Non-pigmented ciliary epithelial cell (primary cell): ENCODE measurements at regions not wholly inside any gene's neighbourhood (a gene's known extent, or its start where the extent isn't known, plus 50 kb on each side); places are given as distances from the start of the nearest gene placed in this dataset.
"Not testable (repeated sequence)": the region's sequence is repeated elsewhere in the genome, so short reads cannot be mapped to it uniquely, and the experiment has no call there.

Source experiments
- DNase-seq: peaks from one replicate; pipeline ENCODE4 v3.0.0-alpha.2; 2010; ENCODE audit warnings: low read depth

DNA sequence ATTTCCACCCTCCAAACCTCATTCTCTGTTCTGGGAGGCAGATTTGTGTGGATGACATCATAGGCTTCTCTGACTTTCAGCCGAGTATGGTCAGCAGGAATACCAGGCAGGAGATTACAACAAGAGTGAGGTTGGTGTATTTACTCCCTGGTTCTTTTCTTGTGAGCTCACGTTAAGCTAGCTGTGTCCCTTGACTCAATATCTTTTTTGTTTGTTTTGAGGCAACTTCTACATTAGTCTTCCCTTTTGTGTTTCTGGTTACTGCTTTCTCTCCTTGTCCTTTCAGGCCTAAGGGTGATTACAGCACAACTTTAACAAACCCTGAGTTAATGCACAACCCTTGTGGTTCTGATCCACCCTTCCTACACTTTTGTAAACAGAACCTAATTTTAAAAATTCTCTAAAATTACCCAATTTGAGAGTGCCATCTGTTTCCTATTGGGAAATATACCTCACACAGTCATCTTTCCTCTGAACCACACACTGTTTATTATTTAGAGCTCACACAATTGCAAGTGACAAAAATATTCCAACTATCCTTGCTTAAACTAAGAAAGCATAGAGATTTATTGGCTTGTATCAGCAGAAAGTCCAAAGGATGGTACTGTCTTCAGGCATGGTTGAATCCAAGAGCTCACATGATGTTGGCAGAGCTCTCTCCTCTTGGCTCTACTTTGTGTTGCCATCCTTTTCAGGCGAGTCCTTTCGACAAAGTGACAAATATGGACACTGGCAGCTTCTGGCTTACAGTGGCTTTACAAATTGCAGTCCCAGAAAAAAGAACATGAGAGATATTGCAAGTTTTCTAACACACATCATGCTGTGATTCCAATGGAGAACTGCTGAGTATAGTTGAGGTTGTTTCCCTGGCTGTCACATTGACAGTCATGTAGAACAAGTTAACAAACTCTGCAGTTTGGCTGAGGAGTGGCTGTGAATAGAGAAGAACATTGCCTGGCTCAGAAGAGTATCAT lies 150.5 kb upstream of the DDIT4L start:
- peak; percentile 24 for DNase-seq

GRCh38 chr4:100339870-100340269 lies 149.6 kb upstream of the DDIT4L start:
- DNase-seq = no peak

DNA sequence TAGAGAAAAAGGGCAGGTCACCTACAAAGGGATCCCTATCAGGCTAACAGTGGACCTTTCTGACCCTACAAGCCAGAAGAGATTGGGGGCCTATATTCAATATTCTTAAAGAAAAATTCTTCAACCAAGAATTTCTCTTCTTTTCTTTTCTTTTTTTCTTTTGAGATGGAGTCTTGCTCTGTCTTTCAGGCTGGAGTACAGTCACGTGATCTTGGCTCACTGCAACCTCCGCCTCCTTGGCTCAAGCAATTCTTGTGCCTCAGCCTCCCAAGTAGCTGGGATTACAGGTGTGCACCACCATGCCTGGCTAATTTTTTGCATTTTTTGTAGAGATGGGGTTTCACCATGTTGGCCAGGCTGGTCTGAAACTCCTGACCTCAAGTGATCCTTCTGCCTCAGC lies 143.2 kb upstream of the DDIT4L start:
- DNase-seq = not testable (repeated sequence)

- DNase-seq = no peak
These were observed 127.0 kb upstream of the DDIT4L start for GRCh38 chr4:100317032-100317864.

GRCh38 chr4:100314057-100314456 lies 123.8 kb upstream of the DDIT4L start:
- no peak for DNase-seq

GRCh38 chr4:100312615-100313350 lies 122.5 kb upstream of the DDIT4L start:
- DNase-seq = no peak

- no peak for DNase-seq
These were observed 120.9 kb upstream of the DDIT4L start for GRCh38 chr4:100311181-100311580.

GRCh38 chr4:100306018-100306417 lies 115.8 kb upstream of the DDIT4L start:
- DNase-seq = no peak

DNA sequence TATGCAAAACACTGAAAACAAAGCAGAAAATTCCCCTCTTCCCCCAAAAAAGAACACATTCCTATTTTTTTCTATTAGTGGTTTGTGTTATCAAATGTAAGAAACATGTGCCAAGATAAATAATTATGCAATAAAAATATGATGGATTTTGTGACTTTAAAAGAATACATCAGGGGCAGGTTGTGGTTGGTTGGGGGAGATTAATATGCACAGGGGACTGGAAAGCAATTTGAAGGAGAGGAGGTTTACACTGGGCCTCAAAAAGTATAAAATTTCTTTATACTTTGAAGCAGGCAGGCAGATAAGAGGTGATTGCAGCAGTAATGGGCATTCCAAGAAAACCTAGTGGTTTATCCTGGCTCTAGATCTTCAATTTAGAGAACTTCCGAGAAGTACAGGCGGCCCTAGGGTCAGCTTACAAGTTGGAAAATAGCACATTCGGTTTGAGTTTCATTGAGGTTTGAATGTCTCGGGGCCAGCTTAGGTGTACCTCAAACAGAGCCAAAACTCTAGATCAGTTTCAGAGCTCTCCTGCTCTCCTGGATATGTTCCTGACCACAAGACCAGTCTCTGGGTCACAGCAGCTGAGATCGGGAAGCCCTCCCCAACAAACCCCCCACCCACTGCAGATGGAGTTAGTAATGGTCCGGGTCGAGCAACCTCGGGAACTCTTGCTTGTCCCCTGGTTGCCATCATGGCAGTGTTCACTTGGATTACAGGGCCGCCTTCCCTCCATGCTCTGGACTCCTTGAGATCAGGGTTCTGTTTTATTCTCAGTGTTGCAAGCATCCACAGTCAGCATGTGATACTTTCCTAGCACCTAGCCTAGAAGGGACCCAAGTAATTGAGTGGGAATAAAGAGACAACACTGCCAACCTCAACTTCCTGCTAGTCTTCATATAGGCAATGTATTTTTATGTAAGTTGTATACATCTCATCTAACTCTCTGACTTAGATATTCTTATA lies 112.1 kb upstream of the DDIT4L start:
- no peak for DNase-seq

DNA sequence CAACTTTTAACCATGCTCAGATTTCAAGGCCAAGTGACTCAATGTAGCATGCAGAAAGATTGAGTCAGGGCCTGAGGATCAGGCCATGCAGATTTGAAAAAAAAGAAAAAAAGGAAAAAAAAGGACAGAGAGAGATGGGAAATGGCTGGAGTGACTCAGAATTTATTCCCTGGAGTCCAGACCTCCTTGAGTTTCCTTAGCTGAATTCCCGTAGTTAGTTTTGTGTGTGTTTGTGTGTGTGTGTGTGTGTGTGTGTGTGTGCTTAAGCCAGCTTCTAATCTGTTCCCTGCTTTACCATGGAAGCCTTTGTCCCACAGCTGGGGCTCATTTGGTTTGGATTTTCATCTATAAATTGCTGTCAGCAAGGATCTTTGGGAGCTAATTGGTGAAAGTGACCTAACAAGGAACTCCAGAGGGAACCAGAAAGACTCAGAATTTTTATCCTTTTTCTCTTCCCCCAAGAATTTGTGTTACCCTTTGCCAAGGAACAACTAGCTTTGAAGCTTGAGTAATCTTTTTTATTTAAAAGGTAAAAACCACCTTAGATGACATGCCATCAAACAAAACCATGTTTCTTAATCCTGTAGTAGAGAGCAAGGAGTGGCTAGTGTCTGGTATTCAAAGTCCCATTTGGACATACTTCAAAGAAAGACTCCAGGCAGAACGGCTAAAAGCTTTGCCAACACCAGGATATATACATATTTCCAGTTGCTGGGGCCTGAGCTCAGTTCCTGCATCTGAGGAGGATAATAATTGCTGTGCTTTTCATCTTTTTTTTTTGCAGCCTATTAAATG lies 109.0 kb upstream of the DDIT4L start:
- peak; percentile 79 for DNase-seq

- no peak for DNase-seq
These were observed 105.5 kb upstream of the DDIT4L start for GRCh38 chr4:100295792-100296191.

GRCh38 chr4:100294356-100294755 lies 104.1 kb upstream of the DDIT4L start:
- no peak for DNase-seq

- DNase-seq = no peak
These were observed 100.3 kb upstream of the DDIT4L start for GRCh38 chr4:100290585-100290984.

- no peak for DNase-seq
These were observed 99.7 kb upstream of the DDIT4L start for GRCh38 chr4:100289946-100290345.

GRCh38 chr4:100289530-100289888 lies 99.2 kb upstream of the DDIT4L start:
- DNase-seq = no peak

DNA sequence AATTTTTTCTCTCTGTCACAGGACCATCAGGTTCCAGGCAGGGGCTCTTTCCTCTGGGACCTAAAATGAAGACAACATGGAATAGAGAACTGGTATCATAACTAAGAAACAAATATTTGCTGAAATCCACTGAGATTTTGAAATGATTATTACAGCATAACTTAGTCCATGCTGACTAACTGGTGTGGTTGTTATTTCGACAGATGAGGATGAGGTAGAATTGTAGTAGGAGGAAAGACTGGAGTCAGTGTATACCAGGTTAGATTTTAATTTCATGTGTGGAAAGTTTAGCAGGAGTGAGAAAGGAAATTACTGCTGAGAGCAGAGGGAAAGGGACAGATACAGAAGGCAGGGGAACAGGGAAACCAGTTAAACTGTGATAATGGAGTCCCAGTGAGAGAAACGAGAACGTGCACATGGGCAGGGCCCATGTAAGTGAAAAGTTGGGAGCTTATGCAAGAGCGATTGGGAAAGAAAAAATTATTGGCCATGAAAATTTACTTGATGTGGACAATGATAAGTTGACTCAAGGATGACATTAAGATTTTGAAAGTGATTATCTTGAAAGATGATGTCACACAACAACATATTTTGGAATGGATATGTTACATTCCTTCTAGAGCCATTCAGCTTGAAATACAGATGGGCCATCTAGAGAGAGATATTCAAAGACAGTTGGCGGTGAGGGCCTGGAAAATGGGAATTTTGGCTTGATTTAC lies 98.7 kb upstream of the DDIT4L start:
- DNase-seq = no peak

- no peak for DNase-seq
These were observed 97.9 kb upstream of the DDIT4L start for GRCh38 chr4:100288161-100288560.

- DNase-seq = no peak
These were observed 97.3 kb upstream of the DDIT4L start for GRCh38 chr4:100287534-100287933.

GRCh38 chr4:100286636-100287035 lies 96.4 kb upstream of the DDIT4L start:
- DNase-seq = no peak

DNA sequence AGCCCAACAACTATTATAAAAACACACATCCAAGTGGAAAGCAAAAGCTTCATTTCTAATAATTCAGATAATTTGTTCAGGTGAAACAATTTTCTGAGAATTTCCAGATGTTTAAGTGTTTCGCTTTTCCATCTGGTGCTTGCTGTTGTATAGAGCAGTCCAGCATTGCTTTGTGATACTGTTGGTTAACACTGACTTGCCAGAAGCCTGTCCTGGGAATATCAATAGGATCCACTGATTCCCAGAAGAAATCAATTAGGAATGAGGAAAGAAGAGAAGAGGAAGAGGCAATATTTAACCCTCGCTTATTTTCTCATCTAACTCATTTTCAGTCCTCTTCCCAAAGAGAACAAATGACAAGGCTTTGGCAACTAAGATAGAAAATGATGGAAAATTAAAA lies 94.9 kb upstream of the DDIT4L start:
- no peak for DNase-seq
